NCI-H146 (cell line): ENCODE measurements at regions not wholly inside any gene's neighbourhood (a gene's known extent, or its start where the extent isn't known, plus 50 kb on each side); places are given as distances from the start of the nearest gene placed in this dataset.

Experiments used
- DNase-seq: peaks from one replicate; lab custom pipeline; 2025; lab: John Stamatoyannopoulos, UW

GRCh38 chr2:236317938-236318396 lies 53.8 kb upstream of the ASB18 start:
- DNase-seq = no peak

GRCh38 chr2:236318401-236318800 lies 54.2 kb upstream of the ASB18 start:
- DNase-seq = no peak

- no peak for DNase-seq
Observed at GRCh38 chr2:236319036-236319435, 54.8 kb upstream of the ASB18 start.

- DNase-seq = no peak
Observed at GRCh38 chr2:236321415-236321814, 57.2 kb upstream of the ASB18 start.

GRCh38 chr2:236333417-236334121 lies 69.4 kb upstream of the ASB18 start:
- DNase-seq = no peak

- no peak for DNase-seq
Observed at GRCh38 chr2:236334122-236334876, 70.1 kb upstream of the ASB18 start.

GRCh38 chr2:236335696-236336574 lies 71.7 kb upstream of the ASB18 start:
- DNase-seq = no peak

GRCh38 chr2:236336575-236337464 lies 72.6 kb upstream of the ASB18 start:
- no peak for DNase-seq

GRCh38 chr2:236337465-236338325 lies 73.5 kb upstream of the ASB18 start:
- no peak for DNase-seq

- no peak for DNase-seq
Observed at GRCh38 chr2:236338495-236339184, 74.4 kb upstream of the ASB18 start.

- no peak for DNase-seq
Observed at GRCh38 chr2:236340251-236340650, 76.0 kb upstream of the ASB18 start.

GRCh38 chr2:236341067-236341466 lies 76.9 kb upstream of the ASB18 start:
- no peak for DNase-seq

GRCh38 chr2:236341721-236342120 lies 77.5 kb upstream of the ASB18 start:
- DNase-seq = no peak

- no peak for DNase-seq
Observed at GRCh38 chr2:236342507-236342906, 78.3 kb upstream of the ASB18 start.

- no peak for DNase-seq
Observed at GRCh38 chr2:236342951-236343350, 78.7 kb upstream of the ASB18 start.

GRCh38 chr2:236343400-236344161 lies 79.4 kb upstream of the ASB18 start:
- peak; percentile 47 for DNase-seq

GRCh38 chr2:236344446-236344845 lies 80.2 kb upstream of the ASB18 start:
- no peak for DNase-seq

- DNase-seq = no peak
Observed at GRCh38 chr2:236345081-236345714, 81.0 kb upstream of the ASB18 start.

- DNase-seq = no peak
Observed at GRCh38 chr2:236346366-236346765, 82.2 kb upstream of the ASB18 start.
